ENCODE measurements at regions not wholly inside any gene's neighbourhood (a gene's known extent, or its start where the extent isn't known, plus 50 kb on each side); places are given as distances from the start of the nearest gene placed in this dataset.
"Not testable (repeated sequence)": the region's sequence is repeated elsewhere in the genome, so short reads cannot be mapped to it uniquely, and the experiment has no call there.

GRCh38 chr5:25993701-25994100 lies 1044.7 kb downstream of the CDH9 start:
- Histone ChIP-seq H3K9ac (ENCODE audit: low read length in 5 of 5) (no peak overlapping the region), H3K36me3 (ENCODE audit: control insufficient read depth in 5 of 5, insufficient read depth in 5 of 5, low read length in 5 of 5) (no peaks in the 10 kb centered on the region), H3K4me3 (ENCODE audit: low read depth in 1 of 5, low read length in 5 of 5) (no peak overlapping the region), H3K9me3 (ENCODE audit: control insufficient read depth in 5 of 5, low read length in 5 of 5) (no peaks in the 10 kb centered on the region), H3K4me1 (ENCODE audit: control insufficient read depth in 5 of 5, insufficient read depth in 5 of 5, low read length in 5 of 5) (no peaks in the 10 kb centered on the region), H3K27me3 (ENCODE audit: control insufficient read depth in 5 of 5, insufficient read depth in 4 of 5, low read length in 5 of 5) (no peaks in the 10 kb centered on the region), H3K27ac (ENCODE audit: low read depth, low read length) (no peak overlapping the region)

GRCh38 chr5:25991639-25992038 lies 1046.7 kb downstream of the CDH9 start:
- Histone ChIP-seq H3K4me3 (ENCODE audit: low read depth in 1 of 5, low read length in 5 of 5) (no peak overlapping the region), H3K36me3 (ENCODE audit: control insufficient read depth in 5 of 5, insufficient read depth in 5 of 5, low read length in 5 of 5) (no peaks in the 10 kb centered on the region), H3K9ac (ENCODE audit: low read length in 5 of 5) (no peak overlapping the region), H3K27me3 (ENCODE audit: control insufficient read depth in 5 of 5, insufficient read depth in 4 of 5, low read length in 5 of 5) (no peaks in the 10 kb centered on the region), H3K27ac (ENCODE audit: low read depth, low read length) (no peak overlapping the region), H3K4me1 (ENCODE audit: control insufficient read depth in 5 of 5, insufficient read depth in 5 of 5, low read length in 5 of 5) (no peaks in the 10 kb centered on the region), H3K9me3 (ENCODE audit: control insufficient read depth in 5 of 5, low read length in 5 of 5) (no peaks in the 10 kb centered on the region)

GRCh38 chr5:25990771-25991170 lies 1047.6 kb downstream of the CDH9 start:
- H3K9me3 ChIP-seq (ENCODE audit: control insufficient read depth in 5 of 5, low read length in 5 of 5), result no peaks in the 10 kb centered on the region
- H3K36me3 ChIP-seq (ENCODE audit: control insufficient read depth in 5 of 5, insufficient read depth in 5 of 5, low read length in 5 of 5), result no peaks in the 10 kb centered on the region
- no peak overlapping the region for H3K27ac ChIP-seq (ENCODE audit: low read depth, low read length)
- no peaks in the 10 kb centered on the region for H3K27me3 ChIP-seq (ENCODE audit: control insufficient read depth in 5 of 5, insufficient read depth in 4 of 5, low read length in 5 of 5)
- H3K4me1 ChIP-seq (ENCODE audit: control insufficient read depth in 5 of 5, insufficient read depth in 5 of 5, low read length in 5 of 5), result no peaks in the 10 kb centered on the region
- no peak overlapping the region for H3K4me3 ChIP-seq (ENCODE audit: low read depth in 1 of 5, low read length in 5 of 5)
- no peak overlapping the region for H3K9ac ChIP-seq (ENCODE audit: low read length in 5 of 5)

- no peak overlapping the region for H3K27ac ChIP-seq (ENCODE audit: low read depth, low read length)
- no peaks in the 10 kb centered on the region for H3K4me1 ChIP-seq (ENCODE audit: control insufficient read depth in 5 of 5, insufficient read depth in 5 of 5, low read length in 5 of 5)
- no peaks in the 10 kb centered on the region for H3K9me3 ChIP-seq (ENCODE audit: control insufficient read depth in 5 of 5, low read length in 5 of 5)
- H3K36me3 ChIP-seq (ENCODE audit: control insufficient read depth in 5 of 5, insufficient read depth in 5 of 5, low read length in 5 of 5), result no peaks in the 10 kb centered on the region
- H3K27me3 ChIP-seq (ENCODE audit: control insufficient read depth in 5 of 5, insufficient read depth in 4 of 5, low read length in 5 of 5), result no peaks in the 10 kb centered on the region
- H3K9ac ChIP-seq (ENCODE audit: low read length in 5 of 5), result no peak overlapping the region
- no peak overlapping the region for H3K4me3 ChIP-seq (ENCODE audit: low read depth in 1 of 5, low read length in 5 of 5)
These were observed 1059.3 kb downstream of the CDH9 start for GRCh38 chr5:25979086-25979485.

GRCh38 chr5:25975885-25976284 lies 1062.5 kb downstream of the CDH9 start:
- no peak overlapping the region for H3K9ac ChIP-seq (ENCODE audit: low read length in 5 of 5)
- H3K27ac ChIP-seq (ENCODE audit: low read depth, low read length), result no peak overlapping the region
- peaks cover 0 to 9% (median 0%) of the 10 kb centered on the region in 5 donors for H3K4me1 ChIP-seq (ENCODE audit: control insufficient read depth in 5 of 5, insufficient read depth in 5 of 5, low read length in 5 of 5)
- no peaks in the 10 kb centered on the region for H3K9me3 ChIP-seq (ENCODE audit: control insufficient read depth in 5 of 5, low read length in 5 of 5)
- no peaks in the 10 kb centered on the region for H3K36me3 ChIP-seq (ENCODE audit: control insufficient read depth in 5 of 5, insufficient read depth in 5 of 5, low read length in 5 of 5)
- no peak overlapping the region for H3K4me3 ChIP-seq (ENCODE audit: low read depth in 1 of 5, low read length in 5 of 5)
- H3K27me3 ChIP-seq (ENCODE audit: control insufficient read depth in 5 of 5, insufficient read depth in 4 of 5, low read length in 5 of 5), result no peaks in the 10 kb centered on the region

- Histone ChIP-seq H3K36me3 (ENCODE audit: control insufficient read depth in 5 of 5, insufficient read depth in 5 of 5, low read length in 5 of 5) (no peaks in the 10 kb centered on the region), H3K4me1 (ENCODE audit: control insufficient read depth in 5 of 5, insufficient read depth in 5 of 5, low read length in 5 of 5) (peaks cover 0 to 9% (median 0%) of the 10 kb centered on the region in 5 donors), H3K27me3 (ENCODE audit: control insufficient read depth in 5 of 5, insufficient read depth in 4 of 5, low read length in 5 of 5) (no peaks in the 10 kb centered on the region), H3K4me3 (ENCODE audit: low read depth in 1 of 5, low read length in 5 of 5) (no peak overlapping the region), H3K9me3 (ENCODE audit: control insufficient read depth in 5 of 5, low read length in 5 of 5) (no peaks in the 10 kb centered on the region), H3K27ac (ENCODE audit: low read depth, low read length) (no peak overlapping the region), H3K9ac (ENCODE audit: low read length in 5 of 5) (no peak overlapping the region)
These were observed 1063.9 kb downstream of the CDH9 start for GRCh38 chr5:25974451-25974850.

- Histone ChIP-seq H3K27ac (ENCODE audit: low read depth, low read length) (no peak overlapping the region), H3K4me3 (ENCODE audit: low read depth in 1 of 5, low read length in 5 of 5) (no peak overlapping the region), H3K9me3 (ENCODE audit: control insufficient read depth in 5 of 5, low read length in 5 of 5) (no peaks in the 10 kb centered on the region), H3K36me3 (ENCODE audit: control insufficient read depth in 5 of 5, insufficient read depth in 5 of 5, low read length in 5 of 5) (no peaks in the 10 kb centered on the region), H3K27me3 (ENCODE audit: control insufficient read depth in 5 of 5, insufficient read depth in 4 of 5, low read length in 5 of 5) (no peaks in the 10 kb centered on the region), H3K9ac (ENCODE audit: low read length in 5 of 5) (no peak overlapping the region), H3K4me1 (ENCODE audit: control insufficient read depth in 5 of 5, insufficient read depth in 5 of 5, low read length in 5 of 5) (peaks cover 0 to 18% (median 0%) of the 10 kb centered on the region in 5 donors)
These were observed 1067.4 kb downstream of the CDH9 start for GRCh38 chr5:25970906-25971489.

GRCh38 chr5:25969042-25969441 lies 1069.3 kb downstream of the CDH9 start:
- not testable (repeated sequence) for H3K27ac ChIP-seq (ENCODE audit: low read depth, low read length); H3K4me3 ChIP-seq (ENCODE audit: low read depth in 1 of 5, low read length in 5 of 5); H3K9ac ChIP-seq (ENCODE audit: low read length in 5 of 5); H3K27me3 ChIP-seq (ENCODE audit: control insufficient read depth in 5 of 5, insufficient read depth in 4 of 5, low read length in 5 of 5); H3K36me3 ChIP-seq (ENCODE audit: control insufficient read depth in 5 of 5, insufficient read depth in 5 of 5, low read length in 5 of 5); H3K9me3 ChIP-seq (ENCODE audit: control insufficient read depth in 5 of 5, low read length in 5 of 5)
- H3K4me1 ChIP-seq (ENCODE audit: control insufficient read depth in 5 of 5, insufficient read depth in 5 of 5, low read length in 5 of 5), result peaks cover 0 to 23% (median 0%) of the 10 kb centered on the region in 5 donors

- H3K9me3 ChIP-seq (ENCODE audit: control insufficient read depth in 5 of 5, low read length in 5 of 5), result no peaks in the 10 kb centered on the region
- peak overlapping the region; percentile 77 for H3K27ac ChIP-seq (ENCODE audit: low read depth, low read length)
These were observed 1074.4 kb downstream of the CDH9 start for GRCh38 chr5:25964009-25964372.

GRCh38 chr5:25963251-25964008 lies 1075.0 kb downstream of the CDH9 start:
- Histone ChIP-seq H3K4me3 (ENCODE audit: low read depth in 1 of 5, low read length in 5 of 5) (peak overlapping the region; percentile 38 to 65 (median 59)), H3K9ac (ENCODE audit: low read length in 5 of 5) (peak overlapping the region in 2 of 5 donors; percentile 33 to 53), H3K27me3 (ENCODE audit: control insufficient read depth in 5 of 5, insufficient read depth in 4 of 5, low read length in 5 of 5) (no peaks in the 10 kb centered on the region), H3K9me3 (ENCODE audit: control insufficient read depth in 5 of 5, low read length in 5 of 5) (no peaks in the 10 kb centered on the region), H3K36me3 (ENCODE audit: control insufficient read depth in 5 of 5, insufficient read depth in 5 of 5, low read length in 5 of 5) (no peaks in the 10 kb centered on the region), H3K27ac (ENCODE audit: low read depth, low read length) (peak overlapping the region; percentile 77), H3K4me1 (ENCODE audit: control insufficient read depth in 5 of 5, insufficient read depth in 5 of 5, low read length in 5 of 5) (peaks cover 0 to 23% (median 8%) of the 10 kb centered on the region in 5 donors)

More at GRCh38 chr5:25964009-25964372, 1074.4 kb downstream of the CDH9 start:
- Histone ChIP-seq H3K4me3 (ENCODE audit: low read depth in 1 of 5, low read length in 5 of 5) (peak overlapping the region; percentile 38 to 65 (median 59)), H3K9ac (ENCODE audit: low read length in 5 of 5) (peak overlapping the region in 2 of 5 donors; percentile 33 to 53), H3K36me3 (ENCODE audit: control insufficient read depth in 5 of 5, insufficient read depth in 5 of 5, low read length in 5 of 5) (no peaks in the 10 kb centered on the region), H3K4me1 (ENCODE audit: control insufficient read depth in 5 of 5, insufficient read depth in 5 of 5, low read length in 5 of 5) (peaks cover 0 to 23% (median 8%) of the 10 kb centered on the region in 5 donors), H3K27me3 (ENCODE audit: control insufficient read depth in 5 of 5, insufficient read depth in 4 of 5, low read length in 5 of 5) (no peaks in the 10 kb centered on the region)

All from subcutaneous abdominal adipose tissue (tissue), 5 donors.